Ascending aorta (tissue), 2 donors: ENCODE measurements at regions not wholly inside any gene's neighbourhood (a gene's known extent, or its start where the extent isn't known, plus 50 kb on each side); places are given as distances from the start of the nearest gene placed in this dataset.
A peak's percentile ranks its signal among the peaks of the same experiment; 100 is the strongest.

Experiments used
- DNase-seq, 2 donors: peaks; one replicate each; pipeline ENCODE4 v3.0.0-alpha.2; 2019; ENCODE audit warnings: low spot score in 2 of 2
- H3K27ac ChIP-seq, 2 donors: fragments of 200-600 bp; sonication (generic); one replicate each; pipeline ENCODE4 v1.5.1; 2016 to 2017; ENCODE audit warnings: mild to moderate bottlenecking in 1 of 2
- H3K27me3 ChIP-seq: fragments of 200-600 bp; sonication (generic); one replicate; pipeline ENCODE4 v1.5.1; 2017
- H3K36me3 ChIP-seq, 2 donors: fragments of 200-600 bp; sonication (generic); one replicate each; pipeline ENCODE4 v1.5.1; 2016
- H3K4me1 ChIP-seq, 2 donors: fragments of 200-600 bp; sonication (generic); one replicate each; pipeline ENCODE4 v1.5.1; 2016 to 2017; ENCODE audit warnings: mild to moderate bottlenecking in 1 of 2
- H3K4me3 ChIP-seq, 2 donors: fragments of 200-600 bp; sonication (generic); one replicate each; pipeline ENCODE4 v1.5.1; 2016 to 2017; ENCODE audit warnings: mild to moderate bottlenecking in 1 of 2
- H3K9me3 ChIP-seq, 2 donors: fragments of 200-600 bp; sonication (generic); one replicate each; pipeline ENCODE4 v1.5.1; 2016
- intact Hi-C: fragments of 100-400 bp; cut with DNase I; formaldehyde crosslinking; loops from one replicate; pipeline ENCODE4 v1.15.1; 2023
- TF ChIP-seq, protein P1 (sequence below), 3 experiments: fragments of 200-600 bp in 2 of 3; fragments of 450-650 bp in 1 of 3; sonication (generic) in 2 of 3; IDR thresholded peaks; one replicate each; pipeline ENCODE4 v1.5.1; 2016 to 2019; ENCODE audit warnings: antibody characterized with exemption in 3 of 3, mild to moderate bottlenecking in 1 of 3, moderate library complexity in 1 of 3

- Histone ChIP-seq H3K9me3 (no peaks in the 10 kb centered on the region), H3K27me3 (no peaks in the 10 kb centered on the region), H3K27ac (no peak overlapping the region), H3K4me1 (no peaks in the 10 kb centered on the region), H3K4me3 (no peak overlapping the region), H3K36me3 (no peaks in the 10 kb centered on the region)
- intact Hi-C loops, result no loop called here
- TF ChIP-seq, protein P1, sequence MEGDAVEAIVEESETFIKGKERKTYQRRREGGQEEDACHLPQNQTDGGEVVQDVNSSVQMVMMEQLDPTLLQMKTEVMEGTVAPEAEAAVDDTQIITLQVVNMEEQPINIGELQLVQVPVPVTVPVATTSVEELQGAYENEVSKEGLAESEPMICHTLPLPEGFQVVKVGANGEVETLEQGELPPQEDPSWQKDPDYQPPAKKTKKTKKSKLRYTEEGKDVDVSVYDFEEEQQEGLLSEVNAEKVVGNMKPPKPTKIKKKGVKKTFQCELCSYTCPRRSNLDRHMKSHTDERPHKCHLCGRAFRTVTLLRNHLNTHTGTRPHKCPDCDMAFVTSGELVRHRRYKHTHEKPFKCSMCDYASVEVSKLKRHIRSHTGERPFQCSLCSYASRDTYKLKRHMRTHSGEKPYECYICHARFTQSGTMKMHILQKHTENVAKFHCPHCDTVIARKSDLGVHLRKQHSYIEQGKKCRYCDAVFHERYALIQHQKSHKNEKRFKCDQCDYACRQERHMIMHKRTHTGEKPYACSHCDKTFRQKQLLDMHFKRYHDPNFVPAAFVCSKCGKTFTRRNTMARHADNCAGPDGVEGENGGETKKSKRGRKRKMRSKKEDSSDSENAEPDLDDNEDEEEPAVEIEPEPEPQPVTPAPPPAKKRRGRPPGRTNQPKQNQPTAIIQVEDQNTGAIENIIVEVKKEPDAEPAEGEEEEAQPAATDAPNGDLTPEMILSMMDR (IDR thresholded peaks at IDR 0.05), result no peak
- DNase-seq, result peak in 1 of 2 donors; percentile 38
Measured at GRCh38 chr5:172530878-172531703, 76.8 kb upstream of the SH3PXD2B start.

- peak in 1 of 2 donors; percentile 41 for DNase-seq
- no peak overlapping the region for H3K4me3 ChIP-seq
- no peaks in the 10 kb centered on the region for H3K4me1 ChIP-seq
- intact Hi-C loops, result no loop called here
- no peaks in the 10 kb centered on the region for H3K36me3 ChIP-seq
- no peaks in the 10 kb centered on the region for H3K9me3 ChIP-seq
- no peaks in the 10 kb centered on the region for H3K27me3 ChIP-seq
- TF ChIP-seq, protein P1 (IDR thresholded peaks at IDR 0.05), result no peak
- no peak overlapping the region for H3K27ac ChIP-seq
Measured at GRCh38 chr5:172530406-172530805, 76.1 kb upstream of the SH3PXD2B start.

- Histone ChIP-seq H3K36me3 (no peaks in the 10 kb centered on the region), H3K27ac (no peak overlapping the region), H3K9me3 (no peaks in the 10 kb centered on the region), H3K27me3 (no peaks in the 10 kb centered on the region), H3K4me3 (no peak overlapping the region), H3K4me1 (no peaks in the 10 kb centered on the region)
- TF ChIP-seq, protein P1 (IDR thresholded peaks at IDR 0.05), result no peak
- DNase-seq, result peak in 1 of 2 donors; percentile 28
- intact Hi-C loops, result no loop called here
Measured at GRCh38 chr5:172529896-172530295, 75.6 kb upstream of the SH3PXD2B start.

DNA sequence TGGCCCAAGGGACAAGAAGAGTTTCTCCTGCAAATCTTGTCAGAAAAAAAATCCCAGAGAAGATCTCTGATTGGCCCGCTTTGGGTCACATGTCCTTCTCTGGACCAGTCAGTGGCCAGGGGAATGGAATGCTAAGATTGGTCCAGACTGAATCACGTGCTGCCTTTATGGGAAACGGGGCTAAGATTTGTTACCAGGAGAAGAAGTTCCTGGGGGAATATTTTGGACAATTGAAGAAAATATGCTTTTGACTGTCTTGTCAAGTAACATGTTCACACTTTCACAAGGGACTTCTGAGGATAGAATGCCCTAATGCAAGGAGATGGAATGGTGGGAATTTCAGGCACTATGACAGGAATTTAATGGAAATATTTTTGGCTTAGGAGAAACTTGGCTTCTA, 74.1 kb upstream of the SH3PXD2B start:
- Histone ChIP-seq H3K4me1 (no peaks in the 10 kb centered on the region), H3K4me3 (no peak overlapping the region), H3K27ac (no peak overlapping the region), H3K36me3 (no peaks in the 10 kb centered on the region), H3K27me3 (no peaks in the 10 kb centered on the region), H3K9me3 (no peaks in the 10 kb centered on the region)
- TF ChIP-seq, protein P1 (IDR thresholded peaks at IDR 0.05), result no peak
- peak in 1 of 2 donors; percentile 22 for DNase-seq
- intact Hi-C loops, result no loop called here

- H3K36me3 ChIP-seq, result no peaks in the 10 kb centered on the region
- no peaks in the 10 kb centered on the region for H3K27me3 ChIP-seq
- intact Hi-C loops, result no loop called here
- DNase-seq, result peak in 1 of 2 donors; percentile 11
- H3K27ac ChIP-seq, result no peak overlapping the region
- TF ChIP-seq, protein P1 (IDR thresholded peaks at IDR 0.05), result no peak
- H3K4me1 ChIP-seq, result no peaks in the 10 kb centered on the region
- no peaks in the 10 kb centered on the region for H3K9me3 ChIP-seq
- no peak overlapping the region for H3K4me3 ChIP-seq
Measured at GRCh38 chr5:172527559-172527958, 73.2 kb upstream of the SH3PXD2B start.
